Transverse colon (tissue), 4 donors: ENCODE measurements at regions not wholly inside any gene's neighbourhood (a gene's known extent, or its start where the extent isn't known, plus 50 kb on each side); places are given as distances from the start of the nearest gene placed in this dataset.

Source experiments
- DNase-seq: peaks from one replicate; pipeline ENCODE4 v3.0.0-alpha.2; 2019
- H3K27ac ChIP-seq, 4 donors: fragments of 200-600 bp; sonication (generic); 2 replicates each; pipeline ENCODE4 v1.5.1; 2016 to 2018; ENCODE audit warnings: inconsistent platforms in 4 of 4
- H3K27me3 ChIP-seq: fragments of 200-600 bp; sonication (generic); 2 replicates; pipeline ENCODE4 v1.5.1; 2017; ENCODE audit warnings: inconsistent platforms
- H3K36me3 ChIP-seq, 4 donors: fragments of 200-600 bp; sonication (generic); 2 replicates each; pipeline ENCODE4 v1.5.1; 2017 to 2019; ENCODE audit warnings: inconsistent platforms in 4 of 4
- H3K4me1 ChIP-seq, 4 donors: fragments of 200-600 bp; sonication (generic); 2 replicates each; pipeline ENCODE4 v1.5.1; 2017 to 2020; ENCODE audit warnings: inconsistent platforms in 4 of 4
- H3K4me3 ChIP-seq, 4 donors: fragments of 200-600 bp; sonication (generic); 1 replicate in 1 of 4; 2 replicates in 3 of 4; pipeline versions ENCODE4 v1.5.1 to v1.6.1; 2017 to 2019; ENCODE audit warnings: inconsistent platforms in 4 of 4
- H3K9me3 ChIP-seq, 2 donors: fragments of 200-600 bp; sonication (generic); 2 replicates each; pipeline ENCODE4 v1.5.1; 2017 to 2019; ENCODE audit warnings: inconsistent platforms in 2 of 2
- EP300 ChIP-seq: sonication (generic); formaldehyde crosslinking; IDR thresholded peaks from one replicate; pipeline ENCODE4 v1.6.1; 2017; ENCODE audit warnings: antibody characterized with exemption, low read depth
- POLR2A ChIP-seq: fragments of 450-650 bp; IDR thresholded peaks from one replicate; pipeline ENCODE4 v1.6.1; 2016; ENCODE audit warnings: antibody characterized with exemption, mild to moderate bottlenecking, moderate library complexity
- POLR2AphosphoS5 ChIP-seq, 3 donors: sonication (generic); formaldehyde crosslinking; IDR thresholded peaks; one replicate each; pipeline ENCODE4 v1.6.1; 2016; ENCODE audit warnings: antibody characterized with exemption in 3 of 3
- WGBS, 2 donors: methylation state at CpG; one replicate each; pipeline ENCODE4 v1.1.5; 2018; ENCODE audit warnings: low coverage in 1 of 2; 5-methylcytosine and 5-hydroxymethylcytosine counted together
- in situ Hi-C, 4 donors: fragments of 200-750 bp; cut with MboI; loops; one replicate each; pipeline versions ENCODE4 v1.15.0 to v1.15.1; 2017; ENCODE audit warnings: low sequenced_read_pairs in 3 of 4, low pct_ligation_motif_present in 1 of 4, low pct_unique_long_range_greater_than_20kb in 1 of 4
- intact Hi-C: fragments of 100-400 bp; cut with DNase I; formaldehyde crosslinking; loops from one replicate; pipeline ENCODE4 v1.15.1; 2023; ENCODE audit warnings: low total_unique reads
- TF ChIP-seq, protein P1 (sequence below), 5 experiments: fragments of 200-600 bp in 3 of 5; fragments of 450-650 bp in 2 of 5; sonication (generic) in 3 of 5; IDR thresholded peaks; 1 replicate in 2 of 5; 2 replicates in 3 of 5; pipeline ENCODE4 v1.5.1; 2016 to 2017; ENCODE audit warnings: antibody characterized with exemption in 5 of 5, inconsistent platforms in 3 of 5, mild to moderate bottlenecking in 2 of 5, moderate library complexity in 1 of 5

DNA sequence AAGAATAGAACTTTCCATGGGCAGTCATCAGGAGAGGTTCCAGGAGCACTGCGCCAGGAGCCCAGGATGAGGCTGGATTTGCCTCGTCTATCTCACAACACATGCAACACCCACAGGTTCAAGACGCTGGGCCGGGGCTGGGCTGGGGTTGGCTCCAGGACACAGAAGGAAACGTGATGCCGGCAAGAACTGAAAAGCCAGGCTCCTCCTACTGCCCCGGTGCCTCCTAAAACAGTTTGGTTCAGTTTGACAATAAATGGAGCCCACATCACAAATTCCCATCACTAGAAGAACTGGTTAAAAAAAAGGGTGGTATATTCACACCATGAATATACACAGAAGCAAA is 75.9 kb downstream of the INHBB start:
- H3K4me3 ChIP-seq, result no peak overlapping the region
- H3K27ac ChIP-seq, result no peak overlapping the region
- no peak for DNase-seq
- TF ChIP-seq, protein P1, sequence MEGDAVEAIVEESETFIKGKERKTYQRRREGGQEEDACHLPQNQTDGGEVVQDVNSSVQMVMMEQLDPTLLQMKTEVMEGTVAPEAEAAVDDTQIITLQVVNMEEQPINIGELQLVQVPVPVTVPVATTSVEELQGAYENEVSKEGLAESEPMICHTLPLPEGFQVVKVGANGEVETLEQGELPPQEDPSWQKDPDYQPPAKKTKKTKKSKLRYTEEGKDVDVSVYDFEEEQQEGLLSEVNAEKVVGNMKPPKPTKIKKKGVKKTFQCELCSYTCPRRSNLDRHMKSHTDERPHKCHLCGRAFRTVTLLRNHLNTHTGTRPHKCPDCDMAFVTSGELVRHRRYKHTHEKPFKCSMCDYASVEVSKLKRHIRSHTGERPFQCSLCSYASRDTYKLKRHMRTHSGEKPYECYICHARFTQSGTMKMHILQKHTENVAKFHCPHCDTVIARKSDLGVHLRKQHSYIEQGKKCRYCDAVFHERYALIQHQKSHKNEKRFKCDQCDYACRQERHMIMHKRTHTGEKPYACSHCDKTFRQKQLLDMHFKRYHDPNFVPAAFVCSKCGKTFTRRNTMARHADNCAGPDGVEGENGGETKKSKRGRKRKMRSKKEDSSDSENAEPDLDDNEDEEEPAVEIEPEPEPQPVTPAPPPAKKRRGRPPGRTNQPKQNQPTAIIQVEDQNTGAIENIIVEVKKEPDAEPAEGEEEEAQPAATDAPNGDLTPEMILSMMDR (IDR thresholded peaks at IDR 0.05), result no peak
- no peak for TF ChIP-seq EP300
- no peak for TF ChIP-seq POLR2AphosphoS5 (IDR thresholded peaks at IDR 0.05)
- no peak for TF ChIP-seq POLR2A
- no peaks in the 10 kb centered on the region for H3K4me1 ChIP-seq
- WGBS, 2 donors, result 11% methylated on average over 5 of the region's 7 CpGs; no CpG with 5 or more reads in 1 of the 2 donors
- in situ Hi-C loops (no loop called here), intact Hi-C loops (no loop called here)
- H3K36me3 ChIP-seq, result no peaks in the 10 kb centered on the region
- no peaks in the 10 kb centered on the region for H3K27me3 ChIP-seq
- no peaks in the 10 kb centered on the region for H3K9me3 ChIP-seq

DNA sequence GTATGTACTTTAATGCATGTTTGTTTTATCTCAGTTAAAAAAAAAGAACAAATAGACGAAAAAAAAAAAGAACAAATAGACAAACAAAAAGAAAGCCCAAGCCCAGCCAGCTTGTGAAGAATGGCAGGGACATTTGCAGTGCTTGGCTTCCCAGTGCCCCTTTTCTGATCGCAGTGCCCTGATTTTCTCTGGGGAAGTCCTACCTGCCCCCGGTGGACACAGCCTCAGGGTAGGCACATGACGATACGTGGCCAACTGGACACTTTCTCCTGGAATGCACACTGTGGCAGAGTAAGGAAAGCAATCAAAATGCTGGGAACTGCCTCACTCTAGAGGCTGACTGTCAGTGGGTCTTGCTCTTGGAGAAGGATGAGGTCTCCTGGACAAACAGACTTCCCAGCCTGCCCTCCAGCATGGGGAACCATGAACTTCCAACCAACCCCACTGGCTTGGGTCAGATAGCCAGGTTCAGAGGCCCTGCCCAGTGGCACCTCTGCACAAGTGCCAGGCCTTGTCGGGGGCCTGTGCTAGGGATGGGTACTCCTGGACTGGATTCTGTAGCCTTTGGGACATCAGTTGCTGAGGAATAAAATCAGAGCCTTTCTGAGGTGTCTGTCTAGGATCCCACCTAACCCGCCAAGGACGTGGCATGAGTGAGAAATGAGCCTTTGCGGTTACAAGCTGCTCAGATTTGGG is 76.7 kb downstream of the INHBB start:
- TF ChIP-seq EP300, result no peak
- no peak for TF ChIP-seq POLR2A
- TF ChIP-seq, protein P1 (IDR thresholded peaks at IDR 0.05), result no peak
- TF ChIP-seq POLR2AphosphoS5 (IDR thresholded peaks at IDR 0.05), result no peak
- no peaks in the 10 kb centered on the region for H3K4me1 ChIP-seq
- H3K9me3 ChIP-seq, result no peaks in the 10 kb centered on the region
- no peak overlapping the region for H3K27ac ChIP-seq
- H3K36me3 ChIP-seq, result no peaks in the 10 kb centered on the region
- DNase-seq, result no peak
- peaks cover 3% of the 10 kb centered on the region for H3K27me3 ChIP-seq
- 53 to 83% methylated on average over 3 to 9 of the region's 9 CpGs for WGBS, 2 donors
- intact Hi-C loops (no loop called here), in situ Hi-C loops (no loop called here)
- no peak overlapping the region for H3K4me3 ChIP-seq

DNA sequence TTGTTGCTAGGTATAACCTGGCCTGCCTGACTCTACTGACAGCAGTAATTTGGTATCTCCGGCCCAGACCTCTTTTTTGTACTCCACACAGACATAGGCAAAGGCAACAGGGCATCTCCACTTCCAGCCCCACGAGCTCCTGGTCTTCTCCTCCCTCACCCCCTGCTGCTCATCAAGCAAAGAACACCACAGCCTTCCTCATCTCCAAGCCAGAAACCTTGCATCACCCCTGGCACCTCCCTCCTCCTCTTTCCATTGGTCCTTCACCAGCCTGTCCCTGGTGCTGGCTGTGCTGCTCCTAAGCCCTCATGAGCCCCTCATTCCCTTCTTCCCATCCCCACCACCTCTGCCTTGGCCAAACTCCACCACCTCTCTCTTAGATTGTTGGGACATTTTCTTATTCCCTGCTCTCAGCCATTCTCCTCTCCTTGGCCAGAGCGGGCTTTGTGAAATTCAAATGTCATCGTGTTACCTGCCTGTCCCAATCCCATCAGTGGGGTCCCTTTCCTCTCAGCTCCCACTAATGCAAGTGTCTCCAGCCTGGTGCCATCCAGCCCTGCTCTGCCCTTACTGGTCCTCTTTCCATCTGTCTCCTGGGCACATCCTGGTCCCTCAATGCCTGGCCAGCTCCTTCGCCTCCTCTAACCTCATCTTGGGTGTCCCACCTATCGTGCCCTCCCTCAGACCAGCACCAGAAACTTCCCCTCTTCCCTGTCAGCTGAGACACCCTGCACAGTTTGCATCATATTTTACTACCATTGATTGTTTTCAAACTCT is 77.4 kb downstream of the INHBB start:
- intact Hi-C loops (no loop called here), in situ Hi-C loops (no loop called here)
- peaks cover 3% of the 10 kb centered on the region for H3K27me3 ChIP-seq
- DNase-seq, result no peak
- no peak overlapping the region for H3K27ac ChIP-seq
- H3K4me1 ChIP-seq, result no peaks in the 10 kb centered on the region
- no peaks in the 10 kb centered on the region for H3K9me3 ChIP-seq
- H3K36me3 ChIP-seq, result no peaks in the 10 kb centered on the region
- H3K4me3 ChIP-seq, result no peak overlapping the region
- TF ChIP-seq, protein P1 (IDR thresholded peaks at IDR 0.05), result no peak
- TF ChIP-seq EP300 (no peak), POLR2AphosphoS5 (IDR thresholded peaks at IDR 0.05) (no peak), POLR2A (no peak)
- 69 to 78% methylated on average over 4 to 6 of the region's 6 CpGs for WGBS, 2 donors

DNA sequence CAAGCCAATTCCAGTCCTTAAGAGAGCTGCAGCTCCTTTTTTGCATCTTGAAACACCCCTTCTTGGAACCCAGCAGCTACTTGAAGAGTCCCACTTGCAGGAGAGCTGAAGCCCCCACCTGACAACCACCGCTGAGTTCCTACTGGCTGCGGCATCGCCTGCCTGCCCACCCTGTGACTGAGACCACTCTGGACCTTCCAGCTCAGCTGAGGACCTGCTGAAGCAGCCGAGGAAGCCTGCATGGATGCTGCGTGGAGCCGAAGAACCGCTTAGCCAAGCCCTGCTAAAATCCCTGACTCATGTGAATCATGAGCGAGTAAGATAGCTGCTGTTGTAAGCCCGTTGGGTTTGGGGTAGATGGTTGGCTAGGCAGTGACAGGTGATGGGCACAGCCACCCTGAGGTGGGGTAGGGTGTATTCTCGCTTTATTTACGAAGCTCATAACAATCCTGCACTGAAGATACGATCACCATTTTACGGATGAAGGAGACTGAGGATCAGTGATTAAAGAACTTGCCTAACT is 78.4 kb downstream of the INHBB start:
- Histone ChIP-seq H3K27ac (no peak overlapping the region), H3K27me3 (peaks cover 3% of the 10 kb centered on the region), H3K9me3 (no peaks in the 10 kb centered on the region), H3K4me1 (no peaks in the 10 kb centered on the region), H3K4me3 (no peak overlapping the region), H3K36me3 (no peaks in the 10 kb centered on the region)
- in situ Hi-C loops, result no loop called here
- no peak for TF ChIP-seq EP300
- TF ChIP-seq, protein P1 (IDR thresholded peaks at IDR 0.05), result no peak
- no peak for TF ChIP-seq POLR2A
- no peak for DNase-seq
- intact Hi-C loops, result no loop called here
- WGBS, 2 donors, result 81 to 89% methylated on average over 8 to 13 of the region's 13 CpGs
